Right cardiac atrium (tissue), 5 donors: ENCODE measurements at regions not wholly inside any gene's neighbourhood (a gene's known extent, or its start where the extent isn't known, plus 50 kb on each side); places are given as distances from the start of the nearest gene placed in this dataset.
"Not testable (repeated sequence)": the region's sequence is repeated elsewhere in the genome, so short reads cannot be mapped to it uniquely, and the experiment has no call there.

Experiments
- ATAC-seq, 2 donors: fragments of 200-7000 bp; cut with Tn5 transposase; one replicate each; pipeline versions ENCODE4 v1.8.0 to v1.9.1; 2020; ENCODE audit warnings: moderate library complexity in 2 of 2, mild to moderate bottlenecking in 1 of 2
- DNase-seq, 3 donors: peaks; one replicate each; pipeline ENCODE4 v3.0.0-alpha.2; 2020
- H3K27ac ChIP-seq: one replicate; pipeline ENCODE4 v1.5.1; 2013; ENCODE audit warnings: mild to moderate bottlenecking, low read length, control low read depth, moderate library complexity
- H3K27me3 ChIP-seq: one replicate; pipeline ENCODE4 v1.6.1; 2013; ENCODE audit not compliant: control insufficient read depth, insufficient read depth
- H3K4me1 ChIP-seq: one replicate; pipeline ENCODE4 v1.6.1; 2013; ENCODE audit warnings: low read length; ENCODE audit not compliant: control insufficient read depth, insufficient read depth
- H3K4me3 ChIP-seq: one replicate; pipeline ENCODE4 v1.5.1; 2013; ENCODE audit warnings: low read length, control low read depth
- H3K9me3 ChIP-seq: one replicate; pipeline ENCODE4 v1.6.1; 2013; ENCODE audit warnings: low read length; ENCODE audit not compliant: control insufficient read depth
- WGBS: extraction: QIAGEN DNeasy Blood & Tissue Kit; methylation state at CpG from one replicate; pipeline ENCODE4 v1.1.7; 2013; 5-methylcytosine and 5-hydroxymethylcytosine counted together
- intact Hi-C, 4 donors: fragments of 100-400 bp; cut with DNase I; formaldehyde crosslinking; loops; one replicate each; pipeline versions ENCODE4 v1.11.0 to v1.14.0; 2022 to 2023
- donor health status: healthy with polysubstance abuse.
- donor health status: DM: no; HTN: yes; CAD: no.
- donor health status: DM: no; HTN: no; CAD: no.
- donor health status: DM: no; HTN: yes; CAD: no; lungs with severe emphysema.
- donor health status: DM: yes; HTN: yes; CAD: no.

GRCh38 chr20:43835944-43836508, 78.6 kb upstream of the TOX2 start:
- 82% methylated on average over 8 of the region's 8 CpGs for WGBS
- intact Hi-C loops, result loop anchor here in 1 of 4 donors (10.0 kb wide), 1 partner anchor 81 kb away; no protein-coding TSS in a partner anchor

GRCh38 chr20:43833511-43834395, 80.9 kb upstream of the TOX2 start:
- WGBS, result 85% methylated on average over 6 of the region's 6 CpGs
- Histone ChIP-seq H3K27me3 (no peaks in the 10 kb centered on the region), H3K27ac (no peak overlapping the region), H3K9me3 (peaks cover 3% of the 10 kb centered on the region), H3K4me3 (no peak overlapping the region), H3K4me1 (no peaks in the 10 kb centered on the region)
- ATAC-seq (no peak), DNase-seq (no peak)
- intact Hi-C loops, result loop anchor here in 1 of 4 donors (10.0 kb wide), 1 partner anchor 79 kb away; no protein-coding TSS in a partner anchor

More at GRCh38 chr20:43835944-43836508, 78.6 kb upstream of the TOX2 start:
- H3K27me3 ChIP-seq, result no peaks in the 10 kb centered on the region
- H3K9me3 ChIP-seq, result no peaks in the 10 kb centered on the region
- no peaks in the 10 kb centered on the region for H3K4me1 ChIP-seq
- DNase-seq (no peak), ATAC-seq (no peak)
- no peak overlapping the region for H3K27ac ChIP-seq
- no peak overlapping the region for H3K4me3 ChIP-seq

- DNase-seq, result no peak
- no peak for ATAC-seq
- H3K27ac ChIP-seq, result no peak overlapping the region
- no peaks in the 10 kb centered on the region for H3K4me1 ChIP-seq
- H3K9me3 ChIP-seq, result peaks cover 3% of the 10 kb centered on the region
- no peaks in the 10 kb centered on the region for H3K27me3 ChIP-seq
- H3K4me3 ChIP-seq, result no peak overlapping the region
- WGBS, result 72% methylated on average over 4 of the region's 4 CpGs
- intact Hi-C loops, result loop anchor here in 1 of 4 donors (10.0 kb wide), 1 partner anchor 78 kb away; no protein-coding TSS in a partner anchor
These were observed 81.7 kb upstream of the TOX2 start for GRCh38 chr20:43832961-43833360.

- ATAC-seq, result no peak
- DNase-seq, result no peak
- H3K4me3 ChIP-seq, result no peak overlapping the region
- no peaks in the 10 kb centered on the region for H3K27me3 ChIP-seq
- intact Hi-C loops, result loop anchor here in 1 of 4 donors (10.0 kb wide), 1 partner anchor 77 kb away; no protein-coding TSS in a partner anchor
- H3K27ac ChIP-seq, result no peak overlapping the region
- peaks cover 3% of the 10 kb centered on the region for H3K9me3 ChIP-seq
- 34% methylated on average over 9 of the region's 9 CpGs for WGBS
- no peaks in the 10 kb centered on the region for H3K4me1 ChIP-seq
These were observed 82.4 kb upstream of the TOX2 start for GRCh38 chr20:43832096-43832816.

GRCh38 chr20:43831481-43832065, 83.1 kb upstream of the TOX2 start:
- no peaks in the 10 kb centered on the region for H3K27me3 ChIP-seq
- no peak for ATAC-seq
- intact Hi-C loops, result loop anchor here in 1 of 4 donors (10.0 kb wide), 1 partner anchor 77 kb away; no protein-coding TSS in a partner anchor

GRCh38 chr20:43830883-43831282, 83.8 kb upstream of the TOX2 start:
- H3K27me3 ChIP-seq, result no peaks in the 10 kb centered on the region
- intact Hi-C loops, result loop anchor here in 1 of 4 donors (10.0 kb wide), 1 partner anchor 76 kb away; no protein-coding TSS in a partner anchor
- no peak for ATAC-seq
- 57% methylated on average over 5 of the region's 5 CpGs for WGBS
- no peak for DNase-seq
- H3K9me3 ChIP-seq, result peaks cover 3% of the 10 kb centered on the region
- no peak overlapping the region for H3K27ac ChIP-seq
- no peak overlapping the region for H3K4me3 ChIP-seq
- H3K4me1 ChIP-seq, result no peaks in the 10 kb centered on the region

More at GRCh38 chr20:43831481-43832065, 83.1 kb upstream of the TOX2 start:
- WGBS, result 82% methylated on average over 14 of the region's 14 CpGs
- no peak for DNase-seq
- Histone ChIP-seq H3K4me1 (no peaks in the 10 kb centered on the region), H3K9me3 (peaks cover 3% of the 10 kb centered on the region), H3K4me3 (no peak overlapping the region), H3K27ac (no peak overlapping the region)

- DNase-seq, result no peak
- WGBS, result 75% methylated on average over 6 of the region's 6 CpGs
- intact Hi-C loops, result loop anchor here in 1 of 4 donors (10.0 kb wide), 1 partner anchor 75 kb away; no protein-coding TSS in a partner anchor
- no peak overlapping the region for H3K4me3 ChIP-seq
- H3K4me1 ChIP-seq, result no peaks in the 10 kb centered on the region
- no peak for ATAC-seq
- H3K9me3 ChIP-seq, result peaks cover 3% of the 10 kb centered on the region
- H3K27me3 ChIP-seq, result no peaks in the 10 kb centered on the region
- H3K27ac ChIP-seq, result no peak overlapping the region
These were observed 84.5 kb upstream of the TOX2 start for GRCh38 chr20:43829951-43830690.

- Histone ChIP-seq H3K27ac (no peak overlapping the region), H3K27me3 (no peaks in the 10 kb centered on the region), H3K9me3 (peaks cover 3% of the 10 kb centered on the region), H3K4me3 (no peak overlapping the region), H3K4me1 (no peaks in the 10 kb centered on the region)
- no peak for ATAC-seq
- no peak for DNase-seq
- 72% methylated on average over 5 of the region's 5 CpGs for WGBS
- intact Hi-C loops, result no loop called here
These were observed 86.6 kb upstream of the TOX2 start for GRCh38 chr20:43827940-43828562.

GRCh38 chr20:43826943-43827342, 87.7 kb upstream of the TOX2 start:
- WGBS, result 67% methylated on average over 5 of the region's 5 CpGs
- ATAC-seq, DNase-seq: not testable (repeated sequence)

GRCh38 chr20:43825581-43825980, 89.1 kb upstream of the TOX2 start:
- Histone ChIP-seq H3K4me3 (no peak overlapping the region), H3K27me3 (no peaks in the 10 kb centered on the region), H3K27ac (no peak overlapping the region), H3K4me1 (no peaks in the 10 kb centered on the region), H3K9me3 (peaks cover under 1% of the 10 kb centered on the region)
- intact Hi-C loops, result no loop called here
- no peak for ATAC-seq
- WGBS, result 60% methylated on average over 8 of the region's 8 CpGs
- no peak for DNase-seq

More at GRCh38 chr20:43826943-43827342, 87.7 kb upstream of the TOX2 start:
- H3K4me1 ChIP-seq, H3K27ac ChIP-seq, H3K9me3 ChIP-seq, H3K4me3 ChIP-seq, H3K27me3 ChIP-seq, intact Hi-C loops: not testable (repeated sequence)
